ENCODE measurements at regions not wholly inside any gene's neighbourhood (a gene's known extent, or its start where the extent isn't known, plus 50 kb on each side); places are given as distances from the start of the nearest gene placed in this dataset.
"Not testable (repeated sequence)": the region's sequence is repeated elsewhere in the genome, so short reads cannot be mapped to it uniquely, and the experiment has no call there.

- H3K79me2 ChIP-seq (ENCODE audit: control insufficient read depth, insufficient read depth, low read length); H3K27me3 ChIP-seq (ENCODE audit: control insufficient read depth in 2 of 2, insufficient read depth in 2 of 2, low read length in 2 of 2); H3K27ac ChIP-seq (ENCODE audit: extremely low read depth, low read depth, low read length); H2AFZ ChIP-seq (ENCODE audit: low read depth, low read length); H3K4me2 ChIP-seq (ENCODE audit: insufficient read depth, low read length); DNase-seq (ENCODE audit: extremely low read depth in 1 of 4, low spot score in 3 of 4); H3K4me3 ChIP-seq; H3K9ac ChIP-seq (ENCODE audit: insufficient read depth in 1 of 2, low read depth in 2 of 2, low read length in 2 of 2); H4K20me1 ChIP-seq (replicated peaks; ENCODE audit: control insufficient read depth, insufficient read depth, low read length); H3K36me3 ChIP-seq (ENCODE audit: control insufficient read depth, insufficient read depth, low read length); intact Hi-C loops (cut with micrococcal nuclease); in situ Hi-C loops (cut with MboI); H3K9me3 ChIP-seq (replicated peaks; ENCODE audit: control insufficient read depth, insufficient read depth, low read depth, low read length); POLR2A ChIA-PET; BruUV-seq (replicated peaks); H3K9me1 ChIP-seq (ENCODE audit: control insufficient read depth, insufficient read depth, low read length); FAIRE-seq; CTCF ChIA-PET (ENCODE audit: low intra/inter-chr PET ratio); ATAC-seq: not testable (repeated sequence)
- TF ChIP-seq ARID1B (IDR thresholded peaks at IDR 0.05), result peak; percentile 38; the same call in 1 of the 2 replicates
- TF ChIP-seq CBFA2T3 (IDR thresholded peaks at IDR 0.05), result peak; percentile 39
- TF ChIP-seq ZBTB33 (CRISPR knock-in tag; IDR thresholded peaks at IDR 0.05), result peak; percentile 53; the same call in 1 of the 2 replicates
- peak; percentile 65; the same call in 1 of the 2 replicates for TF ChIP-seq ZNF384 (IDR thresholded peaks at IDR 0.05; ENCODE audit: low read depth, low read length)
- TF ChIP-seq DPF2 (IDR thresholded peaks at IDR 0.05), result 0 out of 2 replicates have a peak, but pooled peaks have one; percentile 36
- peak; percentile 19; the same call in 1 of the 2 replicates for TF ChIP-seq SMARCA4 (IDR thresholded peaks at IDR 0.05)
- peaks cover 0 to 10% of the 10 kb centered on the region in 2 experiments; a peak in 1 of 5 replicates for H3K4me1 ChIP-seq (replicated peaks in 1 of 2; ENCODE audit: control insufficient read depth in 2 of 2, insufficient read depth in 2 of 2, low read length in 2 of 2)
- 54% methylated on average over 4 of the region's 10 CpGs for WGBS (ENCODE audit: insufficient coverage, low coverage, missing lambda C conversion rate)
Observed at GRCh38 chr14:71558943-71559342, 373.3 kb upstream of the RGS6 start.

GRCh38 chr14:71560751-71561150, 371.5 kb upstream of the RGS6 start:
- FAIRE-seq, result no peak
- intact Hi-C loops (cut with micrococcal nuclease), result no loop called here
- no peaks in the 10 kb centered on the region for H3K9me1 ChIP-seq (ENCODE audit: control insufficient read depth, insufficient read depth, low read length)
- H3K4me3 ChIP-seq, result no peak overlapping the region
- H2AFZ ChIP-seq (ENCODE audit: low read depth, low read length), result no peak overlapping the region
- H3K4me2 ChIP-seq (ENCODE audit: insufficient read depth, low read length), result no peak overlapping the region
- ATAC-seq, result no peak
- H3K79me2 ChIP-seq (ENCODE audit: control insufficient read depth, insufficient read depth, low read length), result no peaks in the 10 kb centered on the region
- no peak overlapping the region for H3K27ac ChIP-seq (ENCODE audit: extremely low read depth, low read depth, low read length)
- H3K9me3 ChIP-seq (replicated peaks; ENCODE audit: control insufficient read depth, insufficient read depth, low read depth, low read length), result no peaks in the 10 kb centered on the region
- H3K9ac ChIP-seq (ENCODE audit: insufficient read depth in 1 of 2, low read depth in 2 of 2, low read length in 2 of 2), result no peak overlapping the region
- no peaks in the 10 kb centered on the region for H3K36me3 ChIP-seq (ENCODE audit: control insufficient read depth, insufficient read depth, low read length)
- H4K20me1 ChIP-seq (replicated peaks; ENCODE audit: control insufficient read depth, insufficient read depth, low read length), result no peaks in the 10 kb centered on the region
- H3K27me3 ChIP-seq (ENCODE audit: control insufficient read depth in 2 of 2, insufficient read depth in 2 of 2, low read length in 2 of 2), result no peaks in the 10 kb centered on the region
- no TSS peak for BruUV-seq (replicated peaks)
- in situ Hi-C loops (cut with MboI), result no loop called here
- no peak for DNase-seq (ENCODE audit: extremely low read depth in 1 of 4, low spot score in 3 of 4)
- POLR2A ChIA-PET, result no interaction called here
- TF ChIP-seq ZNF212 (CRISPR knock-in tag; IDR thresholded peaks at IDR 0.05) (no peak), ETS1 (conservative IDR thresholded peaks at IDR 0.05; ENCODE audit: control insufficient read depth, low read depth, low read length) (no peak), SRSF1 (IDR thresholded peaks at IDR 0.05; ENCODE audit: low read depth, low read length) (no peak), ZNF79 (CRISPR knock-in tag; IDR thresholded peaks at IDR 0.05; ENCODE audit: low read depth) (no peak), FOSL1 (tag; conservative IDR thresholded peaks at IDR 0.05) (no peak)
- H3K4me1 ChIP-seq (replicated peaks in 1 of 2; ENCODE audit: control insufficient read depth in 2 of 2, insufficient read depth in 2 of 2, low read length in 2 of 2), result peaks cover 0 to 7% of the 10 kb centered on the region in 2 experiments; a peak in 1 of 5 replicates
- CTCF ChIA-PET (ENCODE audit: low intra/inter-chr PET ratio), result no interaction called here

All from K562 (cell line).